T-helper 9 cell (primary cell): ENCODE measurements at regions not wholly inside any gene's neighbourhood (a gene's known extent, or its start where the extent isn't known, plus 50 kb on each side); places are given as distances from the start of the nearest gene placed in this dataset.
A peak's percentile ranks its signal among the peaks of the same experiment; 100 is the strongest.

Source experiments
- DNase-seq: peaks from one replicate; pipeline ENCODE4 v3.0.0-alpha.2; 2020

DNA sequence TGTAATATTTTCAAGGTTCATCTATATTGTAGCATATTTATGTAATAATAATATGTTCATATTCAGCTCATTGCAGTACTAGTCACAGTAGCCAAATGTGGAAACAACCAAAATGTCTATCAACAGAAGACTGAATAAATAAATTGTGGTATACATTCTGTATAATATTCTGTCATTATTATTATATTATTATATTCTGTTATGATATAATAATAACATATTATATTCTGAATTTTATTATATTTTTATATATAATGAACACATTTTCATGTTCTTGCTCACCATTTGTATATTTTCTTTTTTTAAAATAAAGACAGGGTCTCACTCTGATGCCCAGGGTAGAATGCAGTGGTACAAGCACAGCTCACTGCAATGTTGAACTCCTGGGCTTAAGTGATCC lies 91.2 kb upstream of the STARD3NL start:
- no peak for DNase-seq

DNA sequence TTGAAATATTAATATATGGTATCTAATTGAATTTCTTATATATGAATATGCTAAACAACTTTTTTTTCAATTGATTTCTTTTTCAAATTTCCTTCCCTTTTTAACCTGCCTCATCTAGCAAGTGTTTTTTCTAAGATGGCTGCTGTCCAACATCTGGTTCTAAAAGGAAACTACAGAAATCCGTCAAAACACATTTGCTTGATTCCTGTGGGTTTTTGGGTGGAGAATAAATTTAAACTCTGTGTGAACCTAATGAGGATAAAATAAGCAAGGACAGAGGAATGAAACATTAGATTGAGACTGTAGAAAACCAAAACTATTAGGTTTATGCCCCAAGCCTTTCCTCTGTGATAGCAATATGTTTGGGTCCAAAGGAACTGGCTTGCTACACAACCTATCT lies 75.5 kb upstream of the STARD3NL start:
- DNase-seq: no peak

DNA sequence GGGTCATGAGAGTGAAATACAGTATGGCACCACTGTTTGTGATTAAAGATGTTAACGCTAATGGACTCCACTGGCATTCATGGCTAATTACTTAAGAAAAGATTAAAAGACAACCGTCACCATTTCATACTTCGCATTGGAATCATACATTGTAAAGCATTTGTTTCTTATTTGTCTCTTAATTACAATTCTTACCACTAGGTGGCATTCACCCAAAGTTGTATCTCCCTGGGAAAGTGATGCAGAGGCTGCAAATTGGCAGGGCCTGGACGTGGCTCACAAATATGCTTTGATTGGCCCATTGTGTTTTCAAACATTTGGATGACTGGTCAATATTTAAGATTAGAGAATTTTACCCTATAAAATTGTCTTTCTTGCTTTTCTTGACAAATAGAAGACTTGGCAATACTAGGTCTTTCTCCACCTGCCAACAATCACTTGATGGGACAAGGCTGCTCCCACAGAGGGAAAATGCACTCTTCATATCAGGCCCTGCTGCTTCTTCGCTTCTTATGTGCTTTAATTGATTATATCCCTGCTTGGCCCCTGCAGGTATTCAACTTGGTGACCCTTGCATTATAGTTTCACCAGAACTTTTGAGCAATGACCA lies 72.1 kb upstream of the STARD3NL start:
- no peak for DNase-seq

DNA sequence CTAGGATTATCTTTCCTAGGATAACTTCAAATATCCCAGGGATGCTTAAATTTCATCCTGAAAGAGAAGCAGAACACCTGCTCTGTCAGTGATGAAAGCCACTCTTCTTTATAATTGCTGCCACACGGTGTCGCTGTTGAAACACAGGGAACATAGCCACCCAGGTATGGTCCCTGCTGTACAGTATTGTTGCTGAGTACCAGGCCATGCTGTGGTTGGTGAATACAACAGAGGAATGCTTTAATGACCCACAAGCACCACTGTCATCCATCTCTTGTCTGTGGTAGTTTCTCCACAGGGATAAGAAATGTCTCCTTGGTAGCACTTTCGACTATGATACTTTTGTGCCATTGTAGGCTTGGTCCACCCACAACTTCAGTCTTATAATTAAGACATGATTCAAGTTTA lies 70.6 kb upstream of the STARD3NL start:
- peak; percentile 66 for DNase-seq

DNA sequence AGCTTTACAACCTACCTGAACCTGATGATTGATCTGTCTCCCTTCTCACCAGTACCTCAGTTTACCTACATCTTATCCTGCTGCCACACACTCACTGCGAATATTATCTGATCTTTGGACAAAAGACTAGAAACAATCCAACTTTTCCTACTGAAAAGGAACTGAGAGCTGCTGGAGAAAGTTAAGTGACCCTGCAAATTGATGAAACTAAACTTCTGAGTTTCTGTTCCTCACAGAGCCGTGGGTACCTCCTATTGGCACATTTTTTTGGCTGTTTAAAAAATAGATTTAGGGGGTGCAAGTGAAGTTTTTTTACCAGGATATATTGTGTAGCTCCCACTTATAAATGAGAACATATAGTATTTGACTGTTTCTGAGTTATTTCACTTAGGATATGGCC lies 66.0 kb upstream of the STARD3NL start:
- no peak for DNase-seq

DNA sequence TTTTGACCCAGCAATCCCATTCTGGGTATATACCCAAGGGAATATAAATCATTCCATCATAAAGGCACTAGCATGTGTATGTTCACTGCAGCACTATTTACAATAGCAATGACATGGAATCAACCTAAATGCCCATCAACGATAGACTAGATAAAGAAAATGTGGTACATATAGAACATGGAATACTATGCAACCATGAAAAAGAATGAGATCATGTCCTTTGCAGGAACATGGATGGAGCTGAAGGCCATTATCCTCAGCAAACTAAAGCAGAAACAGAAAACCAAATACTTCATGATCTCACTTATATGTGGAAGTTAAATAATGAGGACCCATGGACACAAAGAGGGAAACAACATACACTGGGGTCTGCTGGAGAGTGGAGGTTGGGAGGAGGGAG lies 58.0 kb upstream of the STARD3NL start:
- DNase-seq: no peak

DNA sequence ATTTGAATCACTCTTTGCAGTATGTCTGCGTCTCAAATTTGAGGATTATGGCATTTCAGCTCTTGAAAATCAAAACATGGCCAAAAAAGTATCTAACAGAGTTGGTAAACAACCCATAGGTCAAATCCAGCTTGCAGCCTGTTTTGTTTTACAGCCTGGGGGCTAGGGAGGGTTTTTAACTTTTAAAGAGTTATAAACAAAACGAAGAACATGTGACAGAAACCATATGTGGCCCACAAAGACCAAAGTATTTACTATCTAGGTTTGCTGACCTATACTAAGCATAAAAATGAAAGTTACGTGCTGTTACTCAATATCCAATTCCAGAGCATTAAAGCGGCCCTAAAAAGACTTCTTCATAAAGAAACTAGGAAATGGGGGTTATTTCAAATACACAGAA lies 55.5 kb upstream of the STARD3NL start:
- no peak for DNase-seq

DNA sequence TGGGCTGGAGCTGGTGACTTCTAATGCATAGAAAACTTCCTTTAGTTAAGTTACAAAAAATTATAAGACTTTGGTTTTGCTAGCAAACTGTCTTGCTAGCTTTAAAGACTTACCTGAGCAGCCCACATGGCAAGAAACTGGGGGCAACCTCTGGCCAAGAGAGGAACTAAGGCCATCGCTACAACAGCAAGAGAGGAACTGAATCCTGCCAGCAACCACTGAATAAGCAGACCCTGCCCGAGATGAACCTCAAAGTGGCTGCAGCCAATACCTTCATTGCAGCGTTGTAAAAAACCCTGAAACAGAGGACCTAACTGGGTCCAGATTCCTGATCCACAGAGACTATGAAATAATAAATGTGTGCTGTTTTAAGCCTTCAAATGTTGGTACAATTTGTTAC lies 54.6 kb upstream of the STARD3NL start:
- no peak for DNase-seq

DNA sequence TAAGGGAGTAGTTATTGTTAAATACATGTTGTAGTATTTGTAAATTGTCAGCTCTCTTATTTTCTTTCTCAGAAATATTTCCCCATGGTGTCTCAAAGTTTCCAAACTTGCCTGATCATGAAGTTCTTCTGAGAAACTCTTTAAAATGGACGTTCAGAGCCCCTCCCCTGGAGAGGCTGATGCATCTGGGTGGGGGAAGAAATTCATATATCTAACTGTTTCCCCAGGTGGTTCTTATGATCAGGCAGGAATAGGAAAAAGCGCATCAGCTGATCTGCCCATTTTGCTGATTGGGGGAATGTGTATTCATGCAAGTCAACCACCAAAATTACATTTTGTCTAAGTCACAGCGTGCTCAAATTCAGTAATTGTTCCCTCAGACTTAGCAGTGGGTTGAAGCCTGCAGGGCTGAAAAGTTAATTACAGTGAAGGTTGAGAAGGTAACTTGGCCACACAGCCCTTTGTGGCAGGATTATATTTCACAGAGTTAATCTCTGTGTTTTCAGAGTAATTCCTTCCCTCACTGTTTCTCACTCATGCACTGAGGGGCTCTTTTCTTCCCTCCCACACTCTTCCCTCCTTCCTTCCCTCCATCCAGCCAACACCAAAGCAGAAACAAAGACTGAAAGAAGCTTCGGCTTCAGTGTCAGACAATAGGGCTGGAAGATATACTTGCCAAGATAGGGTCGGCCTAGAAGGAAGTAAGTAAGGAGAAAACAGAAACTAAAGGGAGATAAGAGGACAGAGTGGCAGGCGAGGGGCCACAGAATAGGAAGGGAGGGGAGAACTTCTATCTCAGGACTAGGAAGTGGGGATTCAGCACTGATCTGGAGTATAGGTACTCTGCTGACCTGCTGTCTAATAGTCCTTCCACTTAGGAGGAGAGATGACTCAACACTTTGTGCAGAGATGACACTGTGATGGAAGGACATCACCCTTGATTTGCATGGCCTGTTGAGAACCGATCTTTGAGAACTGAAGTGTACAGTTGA lies 50.5 kb upstream of the STARD3NL start:
- DNase-seq: no peak
